ENCODE measurements at regions not wholly inside any gene's neighbourhood (a gene's known extent, or its start where the extent isn't known, plus 50 kb on each side); places are given as distances from the start of the nearest gene placed in this dataset.

DNA sequence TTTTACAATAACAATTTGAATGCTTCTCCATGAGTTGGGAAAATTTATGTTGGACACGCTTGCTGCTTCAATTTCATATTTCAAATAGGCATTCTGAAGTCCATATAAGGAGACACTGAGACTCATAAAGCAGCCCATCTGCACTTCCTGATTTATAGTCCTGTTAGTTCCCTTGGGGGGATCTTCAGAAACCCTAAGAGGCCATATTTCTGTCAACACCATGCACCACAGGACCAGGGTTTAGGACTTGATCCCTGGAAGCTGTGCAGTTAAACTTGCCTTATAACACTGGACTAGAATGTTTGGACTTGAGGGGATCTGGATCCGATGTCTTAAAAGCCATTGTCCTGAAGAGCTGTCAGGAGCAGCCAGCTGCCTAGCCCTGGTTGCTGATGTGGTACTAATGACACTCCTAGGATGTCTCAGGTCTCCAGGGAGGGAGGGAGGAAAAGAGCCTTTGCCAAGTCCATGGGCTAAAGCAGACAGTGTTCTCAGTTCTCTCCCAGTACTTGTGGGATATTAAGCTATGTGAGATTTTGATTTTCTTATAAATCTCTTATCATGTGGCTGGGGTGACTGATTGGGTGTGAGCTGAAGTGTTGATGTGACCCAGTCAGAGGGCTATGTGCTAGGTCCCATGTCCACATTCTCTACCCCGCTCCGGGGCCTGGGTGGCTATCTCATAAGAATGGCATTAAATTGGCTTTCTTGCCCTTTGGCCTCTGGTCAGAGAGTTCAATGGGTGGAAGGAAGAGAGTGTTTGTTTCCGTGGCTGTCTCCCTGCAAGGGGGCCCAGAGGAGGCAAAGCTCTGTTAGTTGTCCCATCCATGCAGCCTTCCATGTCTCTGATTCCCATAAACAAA, 399.8 kb downstream of the OSTF1 start:
- TF ChIP-seq POLR2A (IDR thresholded peaks at IDR 0.05; ENCODE audit: borderline replicate concordance, extremely low read depth, insufficient read depth, insufficient read length) (no peak), EZH2phosphoT487 (IDR thresholded peaks at IDR 0.05; ENCODE audit: borderline replicate concordance) (no peak), POLR2AphosphoS5 (IDR thresholded peaks at IDR 0.05; ENCODE audit: low read depth, low read length) (no peak)
- TF ChIP-seq, protein P1, sequence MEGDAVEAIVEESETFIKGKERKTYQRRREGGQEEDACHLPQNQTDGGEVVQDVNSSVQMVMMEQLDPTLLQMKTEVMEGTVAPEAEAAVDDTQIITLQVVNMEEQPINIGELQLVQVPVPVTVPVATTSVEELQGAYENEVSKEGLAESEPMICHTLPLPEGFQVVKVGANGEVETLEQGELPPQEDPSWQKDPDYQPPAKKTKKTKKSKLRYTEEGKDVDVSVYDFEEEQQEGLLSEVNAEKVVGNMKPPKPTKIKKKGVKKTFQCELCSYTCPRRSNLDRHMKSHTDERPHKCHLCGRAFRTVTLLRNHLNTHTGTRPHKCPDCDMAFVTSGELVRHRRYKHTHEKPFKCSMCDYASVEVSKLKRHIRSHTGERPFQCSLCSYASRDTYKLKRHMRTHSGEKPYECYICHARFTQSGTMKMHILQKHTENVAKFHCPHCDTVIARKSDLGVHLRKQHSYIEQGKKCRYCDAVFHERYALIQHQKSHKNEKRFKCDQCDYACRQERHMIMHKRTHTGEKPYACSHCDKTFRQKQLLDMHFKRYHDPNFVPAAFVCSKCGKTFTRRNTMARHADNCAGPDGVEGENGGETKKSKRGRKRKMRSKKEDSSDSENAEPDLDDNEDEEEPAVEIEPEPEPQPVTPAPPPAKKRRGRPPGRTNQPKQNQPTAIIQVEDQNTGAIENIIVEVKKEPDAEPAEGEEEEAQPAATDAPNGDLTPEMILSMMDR (IDR thresholded peaks at IDR 0.05 in 2 of 3, conservative IDR thresholded peaks at IDR 0.05 in 1 of 3; ENCODE audit: borderline replicate concordance in 1 of 3, insufficient read depth in 1 of 3, low read depth in 2 of 3, low read length in 2 of 3): no peak
